ENCODE measurements at regions not wholly inside any gene's neighbourhood (a gene's known extent, or its start where the extent isn't known, plus 50 kb on each side); places are given as distances from the start of the nearest gene placed in this dataset.

DNA sequence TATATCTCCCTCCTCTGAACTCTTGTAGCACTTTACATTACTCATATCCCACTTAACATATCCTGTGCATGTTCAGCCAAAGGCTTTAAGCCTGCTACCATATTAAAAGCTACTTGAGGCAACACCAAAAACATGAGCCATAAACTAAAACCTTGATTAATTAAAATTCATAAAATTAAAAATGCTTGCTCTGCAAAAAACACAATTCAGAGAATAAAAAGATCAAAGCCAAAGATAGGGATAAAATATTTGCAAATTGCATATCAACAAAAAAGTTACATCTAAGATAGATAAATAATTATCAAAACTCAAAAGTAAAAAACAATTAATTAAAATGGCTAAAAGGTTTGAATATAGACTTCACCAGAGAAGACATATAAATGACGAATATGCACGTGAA lies 495.4 kb upstream of the PIK3C3 start:
- DNase-seq (ENCODE audit: low read depth) = no peak
- H3K4me3 ChIP-seq (ENCODE audit: control insufficient read depth, low read depth, low read length) = no peak overlapping the region
- TF ChIP-seq, protein P1, sequence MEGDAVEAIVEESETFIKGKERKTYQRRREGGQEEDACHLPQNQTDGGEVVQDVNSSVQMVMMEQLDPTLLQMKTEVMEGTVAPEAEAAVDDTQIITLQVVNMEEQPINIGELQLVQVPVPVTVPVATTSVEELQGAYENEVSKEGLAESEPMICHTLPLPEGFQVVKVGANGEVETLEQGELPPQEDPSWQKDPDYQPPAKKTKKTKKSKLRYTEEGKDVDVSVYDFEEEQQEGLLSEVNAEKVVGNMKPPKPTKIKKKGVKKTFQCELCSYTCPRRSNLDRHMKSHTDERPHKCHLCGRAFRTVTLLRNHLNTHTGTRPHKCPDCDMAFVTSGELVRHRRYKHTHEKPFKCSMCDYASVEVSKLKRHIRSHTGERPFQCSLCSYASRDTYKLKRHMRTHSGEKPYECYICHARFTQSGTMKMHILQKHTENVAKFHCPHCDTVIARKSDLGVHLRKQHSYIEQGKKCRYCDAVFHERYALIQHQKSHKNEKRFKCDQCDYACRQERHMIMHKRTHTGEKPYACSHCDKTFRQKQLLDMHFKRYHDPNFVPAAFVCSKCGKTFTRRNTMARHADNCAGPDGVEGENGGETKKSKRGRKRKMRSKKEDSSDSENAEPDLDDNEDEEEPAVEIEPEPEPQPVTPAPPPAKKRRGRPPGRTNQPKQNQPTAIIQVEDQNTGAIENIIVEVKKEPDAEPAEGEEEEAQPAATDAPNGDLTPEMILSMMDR (conservative IDR thresholded peaks at IDR 0.05; ENCODE audit: control insufficient read depth, insufficient read depth, low read depth, low read length) = no peak

DNA sequence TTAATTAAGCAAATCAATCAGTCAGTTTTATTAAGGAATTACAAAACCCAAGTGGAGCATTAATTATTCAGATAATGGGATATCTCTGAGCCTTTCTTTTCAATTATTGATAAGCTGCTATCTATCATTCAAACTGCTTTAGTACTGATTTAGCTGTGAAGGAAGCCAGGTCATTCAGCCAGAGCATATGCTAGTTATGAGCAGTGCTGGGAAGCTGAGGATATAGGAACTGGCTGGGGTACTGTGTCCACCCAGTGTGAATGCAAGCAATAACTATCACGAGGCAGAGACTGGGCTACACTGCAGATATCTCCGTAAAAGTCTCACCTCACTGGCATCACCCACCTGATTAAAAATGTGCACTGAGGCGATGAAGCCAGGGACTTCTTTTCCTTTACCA lies 496.7 kb upstream of the PIK3C3 start:
- DNase-seq (ENCODE audit: low read depth) = no peak
- TF ChIP-seq, protein P1 (conservative IDR thresholded peaks at IDR 0.05; ENCODE audit: control insufficient read depth, insufficient read depth, low read depth, low read length) = no peak
- no peak overlapping the region for H3K4me3 ChIP-seq (ENCODE audit: control insufficient read depth, low read depth, low read length)

DNA sequence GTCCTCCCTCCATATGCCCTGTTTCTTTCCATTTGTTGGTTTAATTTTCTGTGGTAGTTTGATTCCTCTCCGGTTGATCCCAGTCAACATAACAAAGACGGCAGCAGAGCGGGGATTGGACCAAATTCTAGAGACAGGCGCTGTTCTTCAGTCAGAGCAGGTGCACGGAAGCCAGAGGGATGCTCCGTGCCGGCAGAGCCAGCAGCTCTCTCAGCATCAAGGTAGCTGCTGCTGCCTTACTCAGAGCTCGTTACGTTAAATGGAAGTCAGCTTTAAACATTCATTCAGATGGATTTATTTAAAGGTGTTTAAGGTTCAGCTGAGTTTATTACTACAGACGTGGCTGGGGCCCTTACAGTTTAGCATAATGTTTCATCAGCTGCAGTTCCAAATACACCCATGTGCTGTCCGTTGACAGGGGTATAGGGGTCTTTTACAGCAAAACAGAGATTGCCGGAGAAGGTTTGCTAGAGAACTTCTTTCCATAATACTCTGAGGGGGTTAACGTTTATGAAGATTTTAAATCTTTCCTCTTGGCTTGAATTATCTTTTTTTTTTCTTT lies 497.2 kb upstream of the PIK3C3 start:
- DNase-seq (ENCODE audit: low read depth) = no peak
- no peak overlapping the region for H3K4me3 ChIP-seq (ENCODE audit: control insufficient read depth, low read depth, low read length)
- TF ChIP-seq, protein P1 (conservative IDR thresholded peaks at IDR 0.05; ENCODE audit: control insufficient read depth, insufficient read depth, low read depth, low read length) = no peak

DNA sequence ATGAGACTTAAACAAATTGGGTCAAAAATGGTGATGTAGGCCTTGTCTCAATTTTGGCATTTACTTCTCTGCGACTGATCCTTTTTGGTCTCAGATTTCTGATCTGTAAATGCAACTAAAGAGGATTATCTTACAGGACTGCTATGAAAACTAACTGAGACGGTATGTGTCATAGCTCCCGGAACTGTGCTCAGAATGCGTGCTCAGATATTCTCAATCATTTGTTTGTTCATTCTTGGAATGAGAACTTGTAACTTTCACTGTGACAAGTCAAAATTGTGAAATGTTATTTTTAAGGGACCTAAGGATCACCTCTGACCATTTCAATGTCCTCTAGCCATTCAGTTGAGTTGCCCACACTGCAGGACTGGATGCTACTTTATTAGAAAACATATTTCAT lies 498.2 kb upstream of the PIK3C3 start:
- no peak for DNase-seq (ENCODE audit: low read depth)

DNA sequence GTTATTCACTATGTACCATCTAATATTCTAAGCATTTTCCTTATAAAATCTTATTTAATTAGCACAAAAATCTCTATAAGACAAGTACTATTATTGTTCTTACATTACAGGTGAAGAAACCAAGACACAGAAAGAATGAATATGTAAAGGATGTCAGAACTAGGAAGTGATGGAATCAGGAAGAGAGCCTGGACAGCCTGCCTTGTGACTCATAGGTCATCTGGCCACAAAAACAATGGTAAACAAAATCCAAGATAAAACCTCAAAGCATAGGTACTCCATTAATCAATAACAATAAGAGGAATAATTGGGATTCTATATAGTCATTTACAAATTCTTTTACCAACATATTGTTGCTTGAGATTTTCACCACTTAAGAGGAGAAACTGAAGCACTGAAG lies 505.4 kb upstream of the PIK3C3 start:
- no peak for DNase-seq (ENCODE audit: low read depth)
- TF ChIP-seq, protein P1 (conservative IDR thresholded peaks at IDR 0.05; ENCODE audit: control insufficient read depth, insufficient read depth, low read depth, low read length) = no peak
- no peak overlapping the region for H3K4me3 ChIP-seq (ENCODE audit: control insufficient read depth, low read depth, low read length)

More for the DNA sequence above, 498.2 kb upstream of the PIK3C3 start:
- TF ChIP-seq, protein P1 (conservative IDR thresholded peaks at IDR 0.05; ENCODE audit: control insufficient read depth, insufficient read depth, low read depth, low read length) = no peak
- no peak overlapping the region for H3K4me3 ChIP-seq (ENCODE audit: control insufficient read depth, low read depth, low read length)

DNA sequence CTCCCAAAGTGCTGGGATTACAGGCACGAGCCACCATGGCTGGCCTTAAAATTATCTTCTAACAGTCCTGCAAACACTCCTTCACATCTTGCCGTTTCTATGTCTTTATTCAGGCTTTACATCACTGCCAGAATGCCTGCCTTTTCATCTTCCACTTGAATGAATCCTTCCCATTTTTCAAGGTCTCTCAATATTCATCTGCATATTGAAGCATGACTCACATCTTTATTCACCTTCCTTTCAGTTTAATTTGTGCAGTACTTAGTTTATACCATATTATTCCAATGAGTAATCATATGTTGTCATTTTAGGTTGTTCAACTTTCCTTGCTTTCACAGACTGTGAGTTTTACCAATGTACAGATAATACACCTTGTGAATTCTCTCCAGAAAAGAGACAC lies 510.1 kb upstream of the PIK3C3 start:
- DNase-seq (ENCODE audit: low read depth) = no peak
- H3K4me3 ChIP-seq (ENCODE audit: control insufficient read depth, low read depth, low read length) = no peak overlapping the region
- TF ChIP-seq, protein P1 (conservative IDR thresholded peaks at IDR 0.05; ENCODE audit: control insufficient read depth, insufficient read depth, low read depth, low read length) = no peak

DNA sequence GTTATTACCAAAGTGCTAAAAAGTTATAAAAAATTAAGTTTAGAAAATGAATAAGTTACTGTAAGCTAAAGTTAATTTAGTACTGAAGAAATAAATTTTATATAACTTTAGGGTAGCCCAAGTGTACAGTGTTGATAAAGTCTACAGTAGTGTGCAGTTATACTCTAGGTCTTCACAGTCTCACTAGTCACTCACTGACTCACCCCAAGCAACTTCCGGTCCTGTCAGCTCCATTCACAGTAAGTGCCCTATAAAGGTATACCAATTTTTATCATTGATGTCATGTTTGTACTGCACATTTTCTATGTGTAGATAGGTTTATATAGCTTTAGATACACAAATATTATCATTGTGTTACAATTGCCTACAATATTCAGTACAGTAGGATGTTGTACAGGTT lies 518.3 kb upstream of the PIK3C3 start:
- H3K4me3 ChIP-seq (ENCODE audit: control insufficient read depth, low read depth, low read length) = no peak overlapping the region
- no peak for DNase-seq (ENCODE audit: low read depth)
- TF ChIP-seq, protein P1 (conservative IDR thresholded peaks at IDR 0.05; ENCODE audit: control insufficient read depth, insufficient read depth, low read depth, low read length) = no peak

All from fibroblast of mammary gland (primary cell).